Activated CD8-positive, alpha-beta memory T cell treated with anti-CD3 and anti-CD28 coated beads, Interleukin-2, amount 50 U/mL, for 4 hours (primary cell): ENCODE measurements at regions not wholly inside any gene's neighbourhood (a gene's known extent, or its start where the extent isn't known, plus 50 kb on each side); places are given as distances from the start of the nearest gene placed in this dataset.
"Not testable (repeated sequence)": the region's sequence is repeated elsewhere in the genome, so short reads cannot be mapped to it uniquely, and the experiment has no call there.

Experiments used
- DNase-seq: peaks from one replicate; pipeline ENCODE4 v3.0.0-alpha.2; 2020

- no peak for DNase-seq
Observed at GRCh38 chr5:116799401-116799800, 224.8 kb upstream of the SEMA6A start.

DNA sequence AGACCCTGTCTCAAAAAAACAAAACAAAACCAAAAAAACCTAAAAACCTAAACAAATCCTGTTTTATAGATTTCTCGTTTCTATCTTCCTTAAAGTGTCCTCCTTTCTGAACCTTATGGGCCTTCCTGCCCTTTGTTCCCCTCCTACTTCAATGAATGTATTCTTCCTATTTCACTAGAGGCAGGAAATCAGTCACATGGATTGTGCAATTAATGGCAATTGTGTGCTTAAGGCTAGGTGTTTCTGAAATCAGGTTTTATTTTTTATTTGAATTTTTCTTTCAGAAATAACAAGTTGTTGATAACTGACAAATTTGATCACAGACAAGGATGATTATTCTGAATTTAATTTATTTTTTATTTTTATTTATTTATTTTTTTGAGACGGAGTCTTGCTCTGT lies 220.6 kb upstream of the SEMA6A start:
- DNase-seq = no peak

GRCh38 chr5:116789522-116789921 lies 214.9 kb upstream of the SEMA6A start:
- no peak for DNase-seq

GRCh38 chr5:116788851-116789403 lies 214.3 kb upstream of the SEMA6A start:
- DNase-seq = no peak

DNA sequence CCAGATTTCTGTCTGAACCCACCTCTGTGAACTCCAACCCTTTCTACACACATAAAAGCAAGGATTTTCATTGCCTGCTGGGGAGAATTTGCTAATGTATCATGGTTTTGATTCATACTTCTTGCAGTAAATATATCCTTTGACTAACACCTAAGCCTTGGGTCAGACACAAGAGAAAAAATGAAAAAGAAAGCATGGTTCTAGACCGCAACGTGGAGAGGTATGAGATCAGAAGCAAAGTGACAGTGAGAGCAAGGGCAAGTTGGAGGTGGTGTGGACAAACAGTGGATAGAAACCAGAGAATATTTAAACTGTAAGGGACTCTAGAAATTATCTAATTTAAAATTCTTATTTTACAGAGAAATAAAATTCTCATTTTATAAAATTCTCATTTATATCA lies 212.9 kb upstream of the SEMA6A start:
- no peak for DNase-seq

DNA sequence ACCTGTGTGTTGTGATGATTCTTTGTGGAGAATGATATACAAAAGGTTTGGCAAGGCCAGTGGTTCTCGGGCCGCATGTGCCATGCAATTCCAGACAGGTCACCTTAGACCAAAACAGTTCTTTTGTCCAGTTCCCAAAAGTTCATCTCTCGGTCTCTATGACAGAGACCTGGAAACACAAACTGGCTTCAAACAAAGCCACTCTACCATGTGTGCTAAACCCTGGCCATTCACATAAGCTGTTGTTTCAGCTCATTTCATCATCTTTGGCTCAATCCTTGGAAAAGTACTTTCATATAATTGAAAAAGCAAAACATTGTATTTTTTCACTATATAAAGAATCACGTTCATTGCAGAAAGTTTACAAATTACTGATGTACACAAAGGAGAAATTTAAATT lies 210.5 kb upstream of the SEMA6A start:
- DNase-seq = no peak

DNA sequence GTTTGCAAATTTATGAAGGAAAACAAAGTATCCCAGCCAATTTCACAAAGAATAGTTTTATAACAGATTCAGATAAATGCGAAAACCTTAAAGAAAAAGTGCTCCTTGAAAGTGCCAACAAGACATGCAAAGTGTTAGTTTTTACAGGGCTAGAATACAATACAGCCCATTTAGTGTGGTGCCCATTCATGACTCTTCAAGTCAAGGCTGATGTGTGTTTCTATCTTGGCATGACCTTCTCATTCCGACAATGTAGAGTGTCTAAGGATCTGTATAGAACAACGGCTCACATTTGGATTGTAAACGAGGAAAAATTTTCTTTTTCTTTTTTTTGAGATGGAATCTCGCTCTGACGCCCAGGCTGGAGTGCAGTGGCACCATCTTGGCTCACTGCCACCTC lies 205.2 kb upstream of the SEMA6A start:
- no peak for DNase-seq

DNA sequence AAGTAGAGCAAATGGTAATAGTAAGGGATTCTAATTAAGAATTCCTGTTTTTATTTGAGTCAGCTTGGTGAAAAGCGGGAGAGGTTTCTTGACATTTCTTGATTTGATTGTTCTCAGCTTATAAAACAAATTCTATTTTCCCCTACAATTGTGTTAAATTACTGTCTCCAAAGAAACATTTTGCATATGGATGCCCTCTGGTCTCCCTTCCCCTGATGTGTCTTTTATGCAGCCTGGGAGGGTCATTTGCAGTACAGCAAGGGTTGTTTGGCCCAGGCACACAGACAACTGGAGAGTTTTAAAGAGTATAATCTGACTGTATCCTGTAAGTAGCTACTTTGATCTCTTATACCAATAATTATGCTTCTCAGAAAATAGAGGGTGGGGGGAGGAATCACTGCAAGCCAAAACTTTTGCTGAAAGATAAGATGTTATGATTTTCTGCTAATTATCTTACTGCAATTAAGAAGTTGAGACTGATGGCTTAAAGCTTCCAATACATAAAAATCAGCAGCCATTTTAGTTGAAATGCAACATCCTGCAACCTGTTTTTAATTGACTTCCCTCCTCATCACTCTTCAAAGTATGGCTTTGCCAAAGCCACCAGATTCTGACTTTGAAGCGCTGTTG lies 204.1 kb upstream of the SEMA6A start:
- no peak for DNase-seq

DNA sequence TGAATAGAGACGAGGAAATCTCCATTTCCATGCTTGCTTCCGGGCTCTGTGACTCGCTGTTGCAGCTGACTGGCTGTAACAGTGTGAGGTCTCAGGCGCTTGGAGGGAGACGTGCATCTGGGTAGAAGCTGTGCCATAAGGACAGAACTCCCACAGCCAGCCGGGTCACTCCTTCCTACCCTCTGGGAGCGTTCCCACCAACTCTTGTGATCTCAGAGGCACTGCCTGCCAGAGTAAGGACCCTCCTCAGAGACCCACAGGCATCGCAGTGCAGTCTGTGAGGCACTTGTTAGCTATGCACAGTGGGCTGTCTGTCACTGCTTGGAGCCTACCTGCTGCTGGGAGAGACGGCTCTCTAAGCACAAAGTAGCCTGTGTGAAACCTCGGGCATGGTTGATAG lies 203.4 kb upstream of the SEMA6A start:
- no peak for DNase-seq

DNA sequence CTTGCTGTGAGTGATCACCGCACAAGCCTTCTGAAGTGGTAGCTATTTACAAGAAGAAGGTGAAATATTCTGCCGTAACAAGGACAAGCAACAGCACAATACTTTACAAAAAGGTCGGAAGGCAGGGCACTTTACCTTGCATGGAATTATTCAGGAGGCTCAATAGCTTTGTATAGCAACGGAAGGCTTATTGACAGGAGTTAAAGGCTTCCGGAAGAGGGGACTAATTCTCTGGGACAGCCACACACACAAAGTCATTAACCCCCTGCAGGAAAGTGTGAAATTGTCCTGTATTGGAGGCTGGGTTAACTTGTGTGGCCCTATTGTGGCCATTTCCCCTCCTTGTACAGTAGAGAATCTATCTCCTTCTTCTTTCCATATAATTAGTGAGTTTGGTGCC lies 199.3 kb upstream of the SEMA6A start:
- no peak for DNase-seq

DNA sequence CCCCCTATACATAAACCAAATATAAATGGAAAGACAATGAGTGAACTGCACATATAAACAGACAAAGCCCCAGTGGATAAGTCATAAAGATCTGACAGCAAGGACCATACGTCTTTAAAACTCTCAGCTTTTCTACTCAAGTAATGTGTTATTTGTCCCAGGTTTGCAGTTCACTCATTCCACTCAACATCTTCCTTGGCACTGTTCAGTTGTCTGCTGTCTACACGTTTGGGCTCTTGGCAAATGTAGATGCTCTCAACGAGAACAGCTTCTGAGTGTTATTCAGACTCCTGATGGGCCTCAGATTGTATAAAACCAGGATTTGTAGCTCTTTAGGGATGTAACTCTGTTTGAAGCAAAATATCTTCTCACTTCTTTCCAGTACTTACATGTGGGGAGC lies 198.2 kb upstream of the SEMA6A start:
- DNase-seq = no peak

GRCh38 chr5:116772152-116772501 lies 197.5 kb upstream of the SEMA6A start:
- DNase-seq = no peak

DNA sequence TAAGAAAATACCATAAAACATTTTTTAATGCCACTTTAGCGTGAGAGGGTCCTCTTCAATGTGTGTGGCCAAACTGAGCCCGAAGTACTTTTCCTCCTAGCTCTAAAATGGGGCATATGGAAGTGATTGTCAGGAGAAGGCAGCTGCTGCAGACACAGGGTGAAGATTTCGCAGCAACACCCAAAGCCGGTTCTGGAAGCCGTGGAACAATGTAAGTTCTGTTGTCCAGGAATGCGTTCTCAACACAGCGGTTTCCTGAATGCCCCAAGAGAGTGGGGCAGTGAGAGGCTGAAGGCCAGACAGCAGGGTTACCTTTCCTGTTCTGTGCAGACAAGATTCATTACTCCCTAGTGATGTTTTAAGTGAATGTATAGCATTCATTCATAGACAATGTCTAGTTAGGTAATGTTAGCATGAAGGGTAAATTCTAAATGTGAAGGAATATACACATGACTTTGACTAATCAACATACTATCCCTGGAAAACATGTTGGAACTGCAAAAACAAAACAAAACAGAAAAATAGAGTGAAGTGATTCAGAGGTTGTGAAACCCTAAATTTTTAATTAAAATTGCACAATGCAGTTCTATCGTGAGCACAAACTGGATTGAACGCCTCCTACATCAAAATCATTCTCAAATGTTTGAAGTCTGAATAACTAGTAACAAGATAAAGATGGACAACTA lies 197.0 kb upstream of the SEMA6A start:
- no peak for DNase-seq

- DNase-seq = not testable (repeated sequence)
Observed at GRCh38 chr5:116769953-116770352, 195.3 kb upstream of the SEMA6A start.

GRCh38 chr5:116769470-116769869 lies 194.8 kb upstream of the SEMA6A start:
- DNase-seq = no peak

DNA sequence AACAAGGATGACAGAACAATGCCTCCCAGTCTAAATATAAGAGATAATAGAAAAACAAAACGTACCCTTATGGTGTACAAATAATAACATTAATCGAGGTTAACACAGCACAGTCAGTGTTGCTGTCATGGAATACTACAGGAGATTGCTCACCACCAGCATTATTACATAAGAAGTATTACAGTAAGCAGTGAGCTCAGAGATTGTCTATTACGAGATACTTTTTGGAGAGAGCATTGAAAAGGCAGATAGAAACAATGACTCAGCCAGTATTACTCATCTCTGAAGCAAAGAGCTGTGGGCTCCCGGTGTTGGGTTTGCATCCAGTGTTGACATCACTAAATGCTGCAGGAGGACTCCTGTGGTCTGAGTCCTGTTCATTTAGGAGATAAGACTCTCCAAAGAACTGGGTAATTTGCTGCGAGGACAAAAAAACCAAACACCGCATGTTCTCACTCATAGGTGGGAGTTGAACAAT lies 191.9 kb upstream of the SEMA6A start:
- DNase-seq = no peak

GRCh38 chr5:116765441-116765840 lies 190.8 kb upstream of the SEMA6A start:
- DNase-seq = no peak

DNA sequence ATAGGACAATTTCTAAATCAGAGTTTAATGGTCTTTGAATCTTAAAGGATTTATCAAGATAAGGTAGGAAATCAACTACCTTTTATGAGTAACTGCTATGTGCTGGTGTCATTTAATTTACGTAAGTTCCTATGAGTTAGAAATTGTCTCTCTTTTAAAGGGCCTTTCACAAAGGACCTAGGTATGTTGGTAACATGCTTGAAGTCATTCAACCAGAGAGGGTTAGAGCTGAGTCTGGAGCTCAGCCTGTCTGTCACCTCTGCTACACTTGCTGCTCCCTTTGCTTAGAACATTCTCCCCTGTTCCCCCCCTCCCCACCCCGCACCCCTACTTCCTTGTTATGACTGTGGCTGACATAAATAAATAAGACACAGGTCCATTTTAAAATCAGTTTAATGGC lies 190.3 kb upstream of the SEMA6A start:
- no peak for DNase-seq

DNA sequence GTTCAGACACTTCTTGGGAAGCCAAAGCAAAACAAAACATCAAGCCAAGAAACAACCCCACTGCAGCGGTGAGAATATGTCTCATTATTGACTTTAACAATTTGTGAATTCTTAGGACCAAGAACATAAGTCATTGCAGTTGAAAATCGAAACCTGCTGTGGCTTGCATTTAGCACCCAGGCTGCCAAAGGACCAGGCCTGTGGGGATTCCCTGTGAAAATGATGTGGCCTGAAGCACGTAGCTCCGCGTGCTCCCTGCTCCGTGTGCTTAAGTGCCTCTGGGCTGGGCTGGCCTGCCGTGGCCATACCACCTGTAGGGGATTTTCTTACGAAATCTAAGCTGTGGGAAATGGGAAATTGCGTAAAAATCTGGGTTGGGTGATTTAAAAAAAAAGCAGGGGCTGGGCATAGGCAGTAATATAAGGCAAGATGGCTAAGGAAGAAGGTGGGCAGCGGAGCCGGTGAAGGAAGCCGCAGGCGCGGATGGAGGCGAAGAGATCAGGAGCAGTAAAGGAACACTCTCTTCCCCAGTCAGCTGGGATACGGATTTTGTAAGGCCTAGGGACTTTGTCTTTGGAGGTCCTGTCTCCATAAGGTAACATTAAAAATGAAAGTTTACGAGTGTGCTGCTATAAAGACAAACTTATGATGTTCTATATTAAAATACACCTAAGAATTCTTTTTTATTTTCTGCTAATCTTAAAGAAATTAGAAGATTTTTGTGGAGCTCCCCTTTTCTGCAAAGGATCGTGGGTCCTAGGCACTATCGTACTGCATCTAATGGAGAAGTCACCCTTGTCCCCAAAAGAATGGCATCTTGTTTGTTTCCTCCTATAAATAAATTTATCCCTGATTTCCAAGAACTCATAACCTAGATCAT lies 189.6 kb upstream of the SEMA6A start:
- DNase-seq = no peak

GRCh38 chr5:116759860-116760640 lies 185.4 kb upstream of the SEMA6A start:
- DNase-seq = no peak

GRCh38 chr5:116757326-116757725 lies 182.7 kb upstream of the SEMA6A start:
- no peak for DNase-seq

DNA sequence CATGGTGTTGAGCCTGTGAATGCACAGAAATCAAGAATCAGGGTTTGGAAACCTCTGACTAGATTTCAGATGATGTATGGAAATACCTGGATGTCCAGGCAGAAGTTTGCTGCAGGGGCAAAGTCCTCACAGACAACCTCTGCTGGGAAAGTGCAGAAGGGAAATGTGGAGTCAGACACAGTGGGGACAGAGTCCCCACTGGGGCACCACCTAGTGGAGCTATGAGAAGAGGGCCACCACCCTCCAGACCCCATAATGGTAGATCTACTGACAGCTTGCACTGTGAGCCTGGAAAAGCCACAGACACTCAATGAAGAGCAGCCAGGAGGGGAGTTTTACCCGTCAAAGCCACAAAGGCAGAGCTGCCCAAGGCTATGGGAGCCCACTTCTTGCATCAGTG lies 181.9 kb upstream of the SEMA6A start:
- DNase-seq = no peak

DNA sequence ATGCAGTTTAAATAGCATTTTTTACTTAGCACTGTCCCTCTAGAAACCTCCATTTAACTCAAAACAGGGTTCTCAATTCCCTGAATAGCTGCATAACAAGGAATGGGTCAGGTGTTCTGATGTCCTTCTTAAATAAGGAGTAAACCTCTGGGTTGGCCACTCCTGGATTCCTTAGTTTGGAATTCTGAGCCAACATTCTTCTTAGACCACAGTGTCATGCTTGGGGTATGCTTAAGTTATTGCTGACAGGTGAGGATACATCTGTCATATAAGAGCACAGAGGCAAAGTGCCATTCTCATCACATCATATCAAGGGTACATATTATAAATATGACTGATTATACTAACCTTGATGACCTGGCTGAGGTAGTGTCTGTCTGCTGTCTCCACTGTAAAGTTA lies 179.9 kb upstream of the SEMA6A start:
- no peak for DNase-seq
